Stimulated activated naive CD8-positive, alpha-beta T cell treated with anti-CD3 and anti-CD28 coated beads, Interleukin-15, amount 100 ng/mL, for 72 hours (primary cell): ENCODE measurements at regions not wholly inside any gene's neighbourhood (a gene's known extent, or its start where the extent isn't known, plus 50 kb on each side); places are given as distances from the start of the nearest gene placed in this dataset.

Source experiments
- ATAC-seq: fragments of 150-1000 bp; cut with Tn5 transposase; 2 replicates; pipeline ENCODE4 v1.10.0; 2021; ENCODE audit warnings: mild to moderate bottlenecking, moderate library complexity
- DNase-seq, 2 donors: peaks; one replicate each; pipeline ENCODE4 v3.0.0; 2021 to 2022
- H3K27ac Mint-ChIP-seq, 2 donors: one replicate each; pipeline ENCODE4 v1.8.0; 2022; ENCODE audit warnings: mild to moderate bottlenecking in 2 of 2, mixed read lengths in 2 of 2, moderate library complexity in 2 of 2
- H3K27me3 Mint-ChIP-seq: one replicate; pipeline ENCODE4 v1.8.0; 2022; ENCODE audit warnings: mixed read lengths
- H3K4me1 Mint-ChIP-seq: one replicate; pipeline ENCODE4 v1.8.0; 2022; ENCODE audit warnings: mild to moderate bottlenecking, mixed read lengths
- H3K4me3 Mint-ChIP-seq, 2 donors: one replicate each; pipeline ENCODE4 v1.8.0; 2022; ENCODE audit warnings: mild to moderate bottlenecking in 2 of 2, mixed read lengths in 2 of 2, moderate library complexity in 1 of 2
- H3K9me3 Mint-ChIP-seq, 2 donors: one replicate each; pipeline ENCODE4 v1.8.0; 2022; ENCODE audit warnings: mixed read lengths in 2 of 2

DNA sequence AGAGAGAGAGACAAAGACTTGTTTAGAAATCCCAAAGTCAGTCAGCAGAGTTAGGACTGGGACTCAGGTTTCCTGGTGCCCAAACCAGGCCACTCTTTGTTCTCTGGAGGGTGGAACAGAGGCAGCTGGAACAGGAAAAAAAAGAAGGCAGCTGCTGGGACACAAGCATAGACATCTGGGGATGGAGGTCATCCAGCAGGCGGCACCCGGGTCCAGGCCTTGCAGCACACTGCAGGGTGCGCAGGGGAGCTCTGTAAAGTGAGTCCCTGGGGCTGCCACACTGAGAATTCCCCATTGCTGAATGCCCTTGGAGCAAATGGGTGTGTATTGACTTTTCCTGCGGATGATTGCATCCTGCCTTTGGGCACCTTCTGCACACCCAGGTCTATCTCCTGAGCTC lies 222.9 kb upstream of the CSF3R start:
- ATAC-seq (no peak), DNase-seq (no peak)
- Mint-ChIP-seq H3K4me1 (peaks cover 7% of the 10 kb centered on the region), H3K27me3 (peaks cover 74% of the 10 kb centered on the region), H3K27ac (no peak overlapping the region), H3K9me3 (no peaks in the 10 kb centered on the region), H3K4me3 (no peak overlapping the region)

GRCh38 chr1:36703526-36704208 lies 221.0 kb upstream of the CSF3R start:
- Mint-ChIP-seq H3K9me3 (no peaks in the 10 kb centered on the region), H3K4me3 (no peak overlapping the region), H3K27me3 (peaks cover 59% of the 10 kb centered on the region), H3K27ac (peak overlapping the region in 1 of 2 donors; percentile 4), H3K4me1 (peaks cover 7% of the 10 kb centered on the region)
- ATAC-seq: peak; percentile 82
- DNase-seq: peak; percentile 66 to 69

- H3K4me3 Mint-ChIP-seq: no peak overlapping the region
- H3K4me1 Mint-ChIP-seq: peaks cover 7% of the 10 kb centered on the region
- peaks cover 55% of the 10 kb centered on the region for H3K27me3 Mint-ChIP-seq
- H3K27ac Mint-ChIP-seq: no peak overlapping the region
- DNase-seq: no peak
- no peak for ATAC-seq
- H3K9me3 Mint-ChIP-seq: no peaks in the 10 kb centered on the region
Measured at GRCh38 chr1:36702963-36703362, 220.2 kb upstream of the CSF3R start.

- Mint-ChIP-seq H3K27me3 (peaks cover 25% of the 10 kb centered on the region), H3K27ac (no peak overlapping the region), H3K9me3 (no peaks in the 10 kb centered on the region), H3K4me1 (peaks cover 7% of the 10 kb centered on the region), H3K4me3 (no peak overlapping the region)
- ATAC-seq (no peak), DNase-seq (no peak)
Measured at GRCh38 chr1:36699113-36699911, 216.6 kb upstream of the CSF3R start.

DNA sequence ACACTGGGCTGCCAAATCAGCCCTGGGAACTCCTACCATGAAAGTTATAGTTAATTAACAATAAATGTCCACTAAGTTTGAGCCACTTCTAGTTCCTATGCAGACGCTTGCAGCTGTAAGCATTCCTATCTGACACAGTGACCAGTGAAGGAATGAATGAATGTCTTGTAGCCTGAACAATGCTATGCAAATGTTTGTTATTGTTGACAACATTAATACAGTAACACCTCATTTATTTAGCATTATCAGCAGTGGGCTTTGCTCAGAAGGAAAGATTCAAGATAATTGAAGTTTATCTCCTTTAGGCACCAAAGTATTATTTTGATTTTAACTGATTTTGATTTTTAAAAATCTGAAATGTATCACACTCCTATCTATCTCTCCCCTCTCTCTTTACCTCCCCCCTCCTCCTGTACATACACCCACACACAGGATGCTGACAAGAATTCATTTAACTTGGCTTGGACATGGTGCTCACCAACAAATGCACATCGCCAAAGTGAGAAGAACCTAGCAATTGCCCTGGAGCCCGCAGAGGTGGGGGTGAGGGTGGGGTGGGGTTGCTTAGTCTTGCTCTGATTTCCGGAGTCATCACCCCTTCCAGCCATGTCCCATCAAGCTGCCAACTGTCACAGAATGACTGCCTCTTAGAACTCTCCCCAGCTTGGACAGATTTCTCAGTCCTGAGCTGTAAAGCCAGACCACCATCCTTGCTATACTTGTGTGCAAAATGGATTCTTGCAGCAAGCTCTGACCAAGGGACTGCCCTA lies 215.3 kb upstream of the CSF3R start:
- H3K9me3 Mint-ChIP-seq: no peaks in the 10 kb centered on the region
- DNase-seq (no peak), ATAC-seq (no peak)
- H3K27ac Mint-ChIP-seq: no peak overlapping the region
- no peak overlapping the region for H3K4me3 Mint-ChIP-seq
- peaks cover 23% of the 10 kb centered on the region for H3K27me3 Mint-ChIP-seq
- no peaks in the 10 kb centered on the region for H3K4me1 Mint-ChIP-seq

GRCh38 chr1:36696261-36696940 lies 213.7 kb upstream of the CSF3R start:
- ATAC-seq: no peak
- Mint-ChIP-seq H3K27ac (no peak overlapping the region), H3K4me3 (no peak overlapping the region), H3K4me1 (no peaks in the 10 kb centered on the region), H3K27me3 (peaks cover 25% of the 10 kb centered on the region), H3K9me3 (no peaks in the 10 kb centered on the region)
- no peak for DNase-seq

DNA sequence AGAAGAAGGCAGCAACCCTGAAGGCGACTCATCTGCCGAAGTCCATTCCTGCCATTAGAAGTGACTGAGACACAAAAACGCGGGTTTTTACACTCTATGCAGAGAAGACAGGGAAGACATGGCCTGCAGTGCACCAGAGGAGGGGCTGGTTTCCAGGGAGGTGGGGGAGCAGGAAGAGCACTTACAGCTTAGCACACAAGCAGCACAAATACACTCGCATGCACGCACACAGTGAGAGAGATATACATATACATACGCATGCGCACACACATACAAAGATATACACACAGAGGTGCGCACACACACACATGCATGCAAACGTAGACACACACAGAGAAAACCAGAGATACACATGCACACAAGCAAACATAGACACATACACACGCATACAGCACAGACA lies 210.9 kb upstream of the CSF3R start:
- Mint-ChIP-seq H3K9me3 (no peaks in the 10 kb centered on the region), H3K4me1 (no peaks in the 10 kb centered on the region), H3K27me3 (peaks cover 17% of the 10 kb centered on the region), H3K27ac (no peak overlapping the region), H3K4me3 (no peak overlapping the region)
- ATAC-seq: no peak
- no peak for DNase-seq

DNA sequence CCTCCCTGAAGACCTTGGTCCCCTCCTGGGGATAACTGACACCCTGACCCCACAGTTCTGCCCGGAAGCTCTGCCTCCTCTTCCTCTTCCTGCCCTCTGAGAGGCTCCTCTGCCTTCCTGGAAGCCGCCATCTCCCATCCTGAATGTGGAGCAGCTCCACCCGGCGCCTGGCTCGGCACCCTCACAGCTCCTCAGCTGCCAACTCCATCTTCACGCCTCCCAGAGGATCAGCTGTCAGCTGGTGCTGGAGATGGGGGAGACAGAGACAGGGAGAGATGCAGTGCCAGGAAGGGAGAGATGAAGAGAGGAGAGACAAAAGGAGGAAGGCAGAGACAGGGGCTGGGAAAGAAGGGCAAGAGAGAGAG lies 210.4 kb upstream of the CSF3R start:
- no peak overlapping the region for H3K4me3 Mint-ChIP-seq
- DNase-seq (no peak), ATAC-seq (no peak)
- H3K27me3 Mint-ChIP-seq: peaks cover 20% of the 10 kb centered on the region
- H3K4me1 Mint-ChIP-seq: no peaks in the 10 kb centered on the region
- H3K27ac Mint-ChIP-seq: no peak overlapping the region
- no peaks in the 10 kb centered on the region for H3K9me3 Mint-ChIP-seq

- Mint-ChIP-seq H3K27ac (no peak overlapping the region), H3K4me3 (no peak overlapping the region), H3K4me1 (no peaks in the 10 kb centered on the region), H3K27me3 (peaks cover 25% of the 10 kb centered on the region), H3K9me3 (no peaks in the 10 kb centered on the region)
- DNase-seq (no peak), ATAC-seq (no peak)
Measured at GRCh38 chr1:36692465-36693160, 209.9 kb upstream of the CSF3R start.

GRCh38 chr1:36691374-36691773 lies 208.7 kb upstream of the CSF3R start:
- no peak for ATAC-seq
- no peak overlapping the region for H3K27ac Mint-ChIP-seq
- no peak for DNase-seq
- no peaks in the 10 kb centered on the region for H3K9me3 Mint-ChIP-seq
- no peak overlapping the region for H3K4me3 Mint-ChIP-seq
- H3K27me3 Mint-ChIP-seq: peaks cover 37% of the 10 kb centered on the region
- no peaks in the 10 kb centered on the region for H3K4me1 Mint-ChIP-seq

- no peak overlapping the region for H3K27ac Mint-ChIP-seq
- peaks cover 35% of the 10 kb centered on the region for H3K27me3 Mint-ChIP-seq
- ATAC-seq: no peak
- H3K4me1 Mint-ChIP-seq: no peaks in the 10 kb centered on the region
- no peak overlapping the region for H3K4me3 Mint-ChIP-seq
- no peaks in the 10 kb centered on the region for H3K9me3 Mint-ChIP-seq
- no peak for DNase-seq
Measured at GRCh38 chr1:36689992-36690391, 207.3 kb upstream of the CSF3R start.

DNA sequence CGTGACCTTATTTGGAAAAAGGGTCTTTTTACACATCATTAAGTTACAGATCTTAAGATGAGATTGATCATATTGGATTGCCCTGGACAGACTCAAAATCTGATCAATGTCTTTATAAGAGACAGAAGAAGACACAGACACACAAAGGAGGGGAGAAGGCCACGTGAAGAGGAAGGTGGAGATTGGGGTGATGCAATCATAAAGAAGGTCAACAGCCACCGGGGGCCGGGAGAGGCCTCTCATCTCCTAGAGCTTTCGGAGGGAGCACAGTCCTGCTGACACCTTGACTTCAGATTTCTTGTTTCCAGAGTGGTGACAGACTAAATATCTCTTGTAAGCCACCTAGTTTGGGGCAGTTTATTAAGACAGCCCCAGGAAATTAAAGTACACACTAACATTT lies 204.6 kb upstream of the CSF3R start:
- DNase-seq (no peak), ATAC-seq (no peak)
- Mint-ChIP-seq H3K4me3 (no peak overlapping the region), H3K4me1 (no peaks in the 10 kb centered on the region), H3K9me3 (no peaks in the 10 kb centered on the region), H3K27me3 (peaks cover 23% of the 10 kb centered on the region), H3K27ac (peak overlapping the region; percentile 48 to 75)

DNA sequence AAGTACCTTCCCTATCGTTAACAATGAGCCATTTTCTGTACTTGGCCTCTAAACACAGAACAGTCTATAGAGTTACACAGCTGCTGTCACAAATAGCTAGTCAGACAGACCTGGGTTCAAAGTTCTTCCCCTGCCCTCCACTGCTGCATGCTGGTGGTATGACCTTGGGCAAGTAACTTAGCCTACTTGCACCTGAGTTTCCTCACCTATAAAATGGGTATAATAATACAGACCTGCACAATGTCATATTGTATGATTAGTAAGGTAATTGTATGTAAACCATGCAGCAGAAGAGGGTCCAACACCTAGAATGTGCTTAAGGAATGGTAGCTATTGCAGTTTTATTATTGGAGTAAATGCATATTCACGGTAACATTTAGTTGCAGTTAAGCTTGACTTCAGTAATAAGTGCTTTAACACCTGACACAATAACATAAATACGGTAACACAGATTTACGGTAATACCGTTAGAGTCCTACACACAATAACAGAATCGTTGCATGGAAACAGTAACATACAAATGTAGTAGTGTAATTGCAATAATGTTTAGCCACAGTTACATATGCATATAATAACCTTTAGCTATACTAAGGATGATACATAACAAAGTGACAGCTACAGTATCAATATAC lies 193.3 kb upstream of the CSF3R start:
- no peaks in the 10 kb centered on the region for H3K9me3 Mint-ChIP-seq
- ATAC-seq: no peak
- no peak for DNase-seq
- H3K27me3 Mint-ChIP-seq: peaks cover 8% of the 10 kb centered on the region
- H3K4me3 Mint-ChIP-seq: no peak overlapping the region
- H3K4me1 Mint-ChIP-seq: no peaks in the 10 kb centered on the region
- H3K27ac Mint-ChIP-seq: no peak overlapping the region

GRCh38 chr1:36675106-36675505 lies 192.4 kb upstream of the CSF3R start:
- ATAC-seq (no peak), DNase-seq (no peak)
- Mint-ChIP-seq H3K9me3 (no peaks in the 10 kb centered on the region), H3K4me3 (no peak overlapping the region), H3K27ac (no peak overlapping the region), H3K27me3 (peaks cover 15% of the 10 kb centered on the region), H3K4me1 (no peaks in the 10 kb centered on the region)

- H3K4me1 Mint-ChIP-seq: no peaks in the 10 kb centered on the region
- peaks cover 27% of the 10 kb centered on the region for H3K27me3 Mint-ChIP-seq
- no peaks in the 10 kb centered on the region for H3K9me3 Mint-ChIP-seq
- ATAC-seq (no peak), DNase-seq (no peak)
- no peak overlapping the region for H3K4me3 Mint-ChIP-seq
- H3K27ac Mint-ChIP-seq: no peak overlapping the region
Measured at GRCh38 chr1:36673202-36673601, 190.5 kb upstream of the CSF3R start.
